HL-60 (cell line): ENCODE measurements at regions not wholly inside any gene's neighbourhood (a gene's known extent, or its start where the extent isn't known, plus 50 kb on each side); places are given as distances from the start of the nearest gene placed in this dataset.

Experiments used
- GABPA ChIP-seq: IDR thresholded peaks from 2 replicates; pipeline ENCODE4 v1.6.1; 2012; ENCODE audit warnings: low read depth
- TF ChIP-seq, protein P1 (sequence below): IDR thresholded peaks from one replicate; pipeline ENCODE4 v1.5.1; 2011; ENCODE audit warnings: low read length, control low read depth, inconsistent platforms; ENCODE audit not compliant: insufficient read depth

DNA sequence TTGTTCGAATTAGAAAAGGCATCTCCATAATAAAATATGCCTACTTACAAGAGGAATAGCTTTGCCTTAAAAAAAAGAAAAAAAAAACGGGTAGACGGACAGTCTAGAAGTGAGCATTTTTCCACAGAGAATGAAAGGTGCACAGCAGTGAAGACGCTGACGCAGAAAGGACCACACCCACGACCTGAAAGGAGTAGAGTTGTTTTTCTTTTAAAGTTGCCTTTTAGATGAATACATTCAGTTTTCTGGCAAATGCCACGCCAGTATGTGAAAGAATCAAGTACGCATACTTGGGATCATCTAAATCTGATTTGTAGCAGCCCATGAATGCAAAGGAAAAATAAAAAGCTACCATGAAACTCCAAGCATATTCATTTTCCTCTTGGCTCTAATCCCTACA lies 809.2 kb upstream of the SOX11 start:
- TF ChIP-seq, protein P1, sequence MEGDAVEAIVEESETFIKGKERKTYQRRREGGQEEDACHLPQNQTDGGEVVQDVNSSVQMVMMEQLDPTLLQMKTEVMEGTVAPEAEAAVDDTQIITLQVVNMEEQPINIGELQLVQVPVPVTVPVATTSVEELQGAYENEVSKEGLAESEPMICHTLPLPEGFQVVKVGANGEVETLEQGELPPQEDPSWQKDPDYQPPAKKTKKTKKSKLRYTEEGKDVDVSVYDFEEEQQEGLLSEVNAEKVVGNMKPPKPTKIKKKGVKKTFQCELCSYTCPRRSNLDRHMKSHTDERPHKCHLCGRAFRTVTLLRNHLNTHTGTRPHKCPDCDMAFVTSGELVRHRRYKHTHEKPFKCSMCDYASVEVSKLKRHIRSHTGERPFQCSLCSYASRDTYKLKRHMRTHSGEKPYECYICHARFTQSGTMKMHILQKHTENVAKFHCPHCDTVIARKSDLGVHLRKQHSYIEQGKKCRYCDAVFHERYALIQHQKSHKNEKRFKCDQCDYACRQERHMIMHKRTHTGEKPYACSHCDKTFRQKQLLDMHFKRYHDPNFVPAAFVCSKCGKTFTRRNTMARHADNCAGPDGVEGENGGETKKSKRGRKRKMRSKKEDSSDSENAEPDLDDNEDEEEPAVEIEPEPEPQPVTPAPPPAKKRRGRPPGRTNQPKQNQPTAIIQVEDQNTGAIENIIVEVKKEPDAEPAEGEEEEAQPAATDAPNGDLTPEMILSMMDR, result no peak
- TF ChIP-seq GABPA, result no peak
